ENCODE measurements at regions not wholly inside any gene's neighbourhood (a gene's known extent, or its start where the extent isn't known, plus 50 kb on each side); places are given as distances from the start of the nearest gene placed in this dataset.
"Not testable (repeated sequence)": the region's sequence is repeated elsewhere in the genome, so short reads cannot be mapped to it uniquely, and the experiment has no call there.

GRCh38 chr18:43735570-43735969 lies 458.3 kb upstream of the SYT4 start:
- ATAC-seq (no peak), DNase-seq (no peak)

GRCh38 chr18:43744960-43745745 lies 467.9 kb upstream of the SYT4 start:
- DNase-seq (no peak), ATAC-seq (no peak)

- ATAC-seq (no peak), DNase-seq (no peak)
These were observed 473.9 kb upstream of the SYT4 start for GRCh38 chr18:43751203-43751602.

DNA sequence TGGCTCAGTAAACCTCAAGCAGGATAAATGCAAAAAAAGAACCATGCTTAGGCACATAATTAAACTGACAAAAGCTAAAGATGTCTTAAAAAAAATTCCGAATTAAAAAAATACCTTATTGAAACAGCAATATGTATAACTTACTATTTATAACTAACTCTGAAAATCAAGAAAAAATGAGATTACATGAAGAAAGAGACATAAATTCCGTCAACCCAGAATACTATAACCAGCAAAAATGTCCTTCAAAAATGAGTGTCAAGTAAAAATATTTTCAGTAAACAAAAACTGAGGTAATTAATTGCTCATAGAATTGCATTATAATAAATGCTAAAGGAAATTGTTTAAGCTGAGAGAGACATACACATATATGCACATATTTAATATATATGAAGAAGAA lies 474.5 kb upstream of the SYT4 start:
- DNase-seq = no peak
- ATAC-seq = no peak

GRCh38 chr18:43757273-43757672 lies 480.0 kb upstream of the SYT4 start:
- no peak for ATAC-seq
- no peak for DNase-seq

DNA sequence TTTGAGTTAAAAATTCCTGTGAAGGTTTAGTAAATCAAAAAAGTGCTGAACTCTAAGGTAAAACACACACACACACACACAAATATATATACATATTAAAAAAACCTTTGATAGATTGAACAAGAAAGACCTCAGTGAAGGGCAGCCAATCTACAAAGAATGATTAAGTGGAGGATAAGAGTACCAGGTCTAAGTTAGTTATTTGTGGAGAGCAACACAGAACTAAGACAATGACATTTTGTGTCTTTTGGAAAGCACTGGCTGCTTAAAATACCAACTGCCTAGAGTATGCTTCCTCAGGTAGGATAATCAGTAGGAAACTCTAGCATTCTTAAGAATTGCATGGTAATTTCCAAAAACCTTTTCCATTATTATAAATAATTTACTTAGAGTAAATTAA lies 481.4 kb upstream of the SYT4 start:
- ATAC-seq (no peak), DNase-seq (no peak)

- ATAC-seq (no peak), DNase-seq (no peak)
These were observed 482.7 kb upstream of the SYT4 start for GRCh38 chr18:43760010-43760409.

- no peak for DNase-seq
- no peak for ATAC-seq
These were observed 495.6 kb upstream of the SYT4 start for GRCh38 chr18:43772907-43773306.

DNA sequence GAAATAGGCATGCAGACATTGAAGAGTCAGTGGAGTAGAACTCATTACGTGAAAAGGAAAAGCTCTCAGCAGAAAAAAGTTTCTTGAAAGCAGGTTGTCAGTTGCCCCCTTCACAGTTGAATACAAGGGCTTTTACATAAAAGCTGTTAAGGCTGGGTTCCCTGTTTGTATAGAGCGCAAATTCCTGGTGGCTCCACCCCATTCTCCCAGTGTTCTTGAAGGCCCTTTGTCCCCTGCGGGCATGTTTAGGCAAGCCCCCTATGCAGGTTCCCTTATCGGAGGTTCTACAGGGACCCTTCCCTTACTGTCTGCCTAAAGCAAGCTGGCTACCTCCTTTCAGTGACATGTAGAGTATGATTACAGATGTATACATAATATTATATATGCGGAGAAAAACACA lies 497.2 kb upstream of the SYT4 start:
- DNase-seq = no peak
- no peak for ATAC-seq

- no peak for ATAC-seq
These were observed 498.3 kb upstream of the SYT4 start for GRCh38 chr18:43775591-43775990.

DNA sequence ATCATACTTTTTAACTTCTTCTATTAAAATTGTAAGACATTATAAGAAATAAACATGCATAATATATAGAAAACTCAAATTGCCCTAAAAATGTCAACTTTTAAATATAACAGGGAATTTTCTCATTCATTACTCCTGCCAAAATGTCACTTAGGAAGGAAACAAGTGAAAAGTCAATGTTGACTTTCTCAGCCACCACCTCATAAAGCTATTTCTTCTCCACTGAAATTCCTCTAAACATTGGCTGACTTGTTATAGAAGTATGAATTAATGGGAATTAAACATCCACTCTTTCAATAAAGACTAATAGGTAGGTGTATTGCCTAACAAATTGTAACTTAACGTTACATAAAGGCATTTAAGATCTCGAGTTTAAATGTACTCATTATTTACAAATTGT lies 499.7 kb upstream of the SYT4 start:
- ATAC-seq = no peak
- no peak for DNase-seq

More at GRCh38 chr18:43775591-43775990, 498.3 kb upstream of the SYT4 start:
- no peak for DNase-seq

DNA sequence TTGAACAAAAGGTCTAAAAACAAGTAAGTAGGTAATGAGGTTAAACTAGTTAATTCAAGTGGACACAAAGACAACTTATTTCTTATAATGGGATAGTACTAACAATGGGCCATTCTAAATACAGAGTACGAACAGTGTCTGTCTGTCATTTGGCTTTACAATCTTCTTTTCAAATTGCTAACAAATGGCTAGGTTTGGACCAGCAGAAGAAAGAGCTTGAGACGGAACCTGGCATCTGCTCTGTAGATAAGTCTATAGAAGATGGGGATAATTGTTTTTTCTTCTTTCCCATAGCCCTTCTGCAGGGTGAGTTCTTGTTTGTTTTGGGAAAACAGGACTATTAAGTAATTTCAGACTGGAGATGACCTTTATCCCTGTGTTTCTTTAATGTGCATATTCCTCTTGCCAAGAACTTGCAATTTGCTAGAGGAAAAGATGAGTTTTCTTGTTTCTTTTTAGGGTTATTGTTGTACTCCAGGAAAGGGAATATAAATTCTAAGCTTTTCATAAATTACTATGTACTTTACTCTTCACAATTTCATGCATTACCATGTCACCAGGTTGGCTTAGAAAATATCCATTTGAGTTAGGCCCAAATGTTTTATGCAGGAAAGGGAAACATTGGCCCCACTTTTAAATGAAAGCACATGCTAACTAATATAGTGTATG lies 500.5 kb upstream of the SYT4 start:
- DNase-seq (no peak), ATAC-seq (no peak)

DNA sequence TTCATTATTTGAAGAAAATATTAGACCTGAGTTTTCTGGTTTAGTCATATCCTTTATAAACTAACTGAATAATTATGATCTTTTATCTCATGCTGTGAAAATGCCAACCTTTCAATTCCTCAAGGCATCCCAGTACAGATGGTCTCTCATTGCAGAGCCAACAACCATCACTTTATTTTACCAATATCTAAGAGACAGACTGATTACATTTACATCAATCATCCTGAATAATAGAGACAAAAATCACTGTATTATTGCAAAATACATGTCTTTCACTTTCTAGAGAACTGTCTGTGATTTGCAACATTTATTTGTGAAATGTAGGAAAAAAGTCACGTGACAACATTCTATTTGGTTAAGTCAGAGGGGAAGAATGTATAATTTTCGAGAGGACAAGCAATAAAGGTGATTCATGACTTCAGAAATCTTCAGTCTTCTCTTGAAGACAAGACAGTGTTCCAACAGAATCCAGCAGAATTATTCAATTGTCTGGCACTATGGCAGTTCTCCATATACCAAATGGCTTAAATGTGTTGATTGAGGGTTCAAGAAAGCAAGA lies 503.6 kb upstream of the SYT4 start:
- no peak for DNase-seq
- ATAC-seq = no peak

DNA sequence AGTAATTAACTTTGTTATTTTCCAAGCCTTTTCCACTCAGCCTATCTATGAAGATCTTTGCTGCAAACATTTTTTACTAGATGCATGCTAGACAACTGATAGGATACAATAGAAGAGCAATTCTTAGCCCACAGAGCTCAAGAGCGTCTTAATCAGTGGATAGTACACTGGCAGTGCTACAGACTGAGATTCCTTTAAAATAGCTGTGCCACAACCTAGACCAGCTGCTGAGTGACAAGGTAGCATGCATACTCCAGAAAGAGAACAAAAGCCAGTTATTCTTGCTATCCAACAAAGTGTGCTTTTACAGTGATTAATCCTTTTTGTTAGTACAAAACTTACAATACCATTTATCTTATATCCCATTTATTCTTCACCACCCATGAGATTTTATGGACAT lies 507.9 kb upstream of the SYT4 start:
- ATAC-seq (no peak), DNase-seq (no peak)

- DNase-seq (no peak), ATAC-seq (no peak)
These were observed 509.6 kb upstream of the SYT4 start for GRCh38 chr18:43786893-43787292.

DNA sequence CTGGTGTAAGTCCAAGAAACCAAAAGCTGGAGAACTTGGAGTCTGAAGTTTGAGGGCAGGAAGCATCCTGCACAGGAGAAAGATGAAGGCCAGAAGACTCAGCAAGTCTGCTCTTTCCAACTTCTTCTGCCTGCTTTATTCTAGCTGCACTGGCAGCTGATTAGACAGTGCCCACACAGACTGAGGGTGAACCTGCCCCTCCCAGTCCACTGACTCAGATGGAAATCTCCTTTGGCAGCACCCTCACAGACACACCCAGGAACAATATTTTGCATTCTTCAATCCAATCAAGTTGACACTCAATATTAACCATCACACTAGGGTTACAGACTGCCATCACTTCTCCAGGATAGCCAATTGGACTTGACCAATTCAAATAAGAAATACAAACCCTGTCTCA lies 510.4 kb upstream of the SYT4 start:
- not testable (repeated sequence) for DNase-seq, ATAC-seq

DNA sequence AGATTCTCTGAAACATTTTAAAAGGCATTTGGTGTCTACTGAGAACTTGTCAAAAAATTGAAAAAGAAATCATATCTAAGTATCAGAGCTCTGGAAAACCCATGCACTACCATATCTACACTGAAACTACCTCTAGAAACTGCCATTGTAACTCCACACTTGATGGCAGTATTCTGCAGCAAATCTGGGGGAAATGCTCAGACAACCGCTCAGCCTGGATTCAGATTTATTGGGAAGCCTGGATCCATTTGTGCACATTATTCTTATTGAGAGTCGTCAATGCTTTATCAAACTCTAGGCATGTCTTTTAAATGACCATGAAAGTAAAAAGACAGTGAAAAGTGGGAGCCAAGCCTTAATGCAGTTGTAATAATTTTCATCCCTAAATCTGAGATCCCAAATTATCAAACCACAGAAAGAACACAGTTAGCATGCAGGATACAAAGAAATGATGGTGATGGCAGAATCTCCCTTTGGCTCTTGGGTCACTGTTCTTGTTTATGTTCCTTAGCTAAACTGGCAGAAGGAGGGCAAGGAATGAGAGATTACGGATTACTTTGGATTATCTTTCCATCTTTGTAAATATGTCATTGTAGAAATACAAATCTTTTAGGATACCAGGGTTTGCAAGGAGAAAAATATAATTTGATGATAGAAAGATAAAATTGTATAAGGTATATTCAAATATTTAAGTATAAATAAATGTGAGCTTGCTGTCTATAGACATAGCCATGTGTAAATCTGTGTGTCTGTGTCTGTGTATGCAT lies 512.1 kb upstream of the SYT4 start:
- DNase-seq (no peak), ATAC-seq (no peak)

- ATAC-seq (no peak), DNase-seq (no peak)
These were observed 516.6 kb upstream of the SYT4 start for GRCh38 chr18:43793910-43794309.

DNA sequence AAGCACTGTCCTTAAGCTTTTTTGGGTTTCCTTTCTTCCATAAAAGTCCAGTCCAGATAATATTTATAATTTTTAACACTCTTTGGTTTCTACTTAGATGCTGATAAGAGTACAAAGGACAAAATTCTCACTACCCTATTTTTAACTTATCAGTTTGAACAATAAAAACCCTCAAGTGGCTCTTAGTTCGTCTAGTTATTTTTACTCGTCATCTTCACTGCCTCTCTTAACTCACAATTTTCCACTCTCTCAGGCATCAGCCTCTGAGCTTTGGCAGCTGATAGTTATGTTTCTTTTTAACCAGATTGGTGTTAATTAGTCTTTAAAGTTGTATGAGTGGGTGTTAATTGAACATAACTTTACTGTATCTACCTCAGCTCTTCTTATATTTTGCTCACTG lies 517.1 kb upstream of the SYT4 start:
- no peak for DNase-seq
- ATAC-seq = no peak

- no peak for ATAC-seq
- no peak for DNase-seq
These were observed 520.1 kb upstream of the SYT4 start for GRCh38 chr18:43797347-43797746.

- DNase-seq = no peak
- ATAC-seq = no peak
These were observed 523.3 kb upstream of the SYT4 start for GRCh38 chr18:43800584-43800983.

DNA sequence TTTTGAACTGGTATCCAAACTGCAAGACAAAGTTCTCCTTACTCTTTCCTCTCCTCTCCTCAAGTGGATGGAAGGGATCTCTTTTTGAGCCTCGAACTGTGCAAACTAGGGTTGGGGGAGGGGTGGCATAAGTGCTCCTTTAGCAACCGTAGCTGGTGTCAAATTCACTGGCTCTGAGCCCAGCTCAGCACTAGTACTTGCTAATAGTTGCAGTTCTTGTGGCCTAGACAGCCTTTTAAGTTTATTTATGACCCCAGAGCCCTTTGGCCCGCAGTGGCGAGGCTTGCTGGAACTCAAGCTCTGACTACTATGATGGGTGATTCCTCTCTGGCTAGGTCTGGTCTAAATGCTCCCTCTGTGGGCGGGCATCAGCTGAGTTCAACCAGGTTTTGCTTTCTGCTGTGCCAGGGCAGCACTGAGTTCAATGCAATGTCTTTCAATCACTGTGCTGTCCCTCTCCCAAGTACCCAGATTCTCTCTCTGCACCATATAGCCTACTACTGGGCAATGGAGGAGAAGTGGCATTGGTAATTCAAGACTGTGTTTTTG lies 528.4 kb upstream of the SYT4 start:
- ATAC-seq (no peak), DNase-seq (no peak)

DNA sequence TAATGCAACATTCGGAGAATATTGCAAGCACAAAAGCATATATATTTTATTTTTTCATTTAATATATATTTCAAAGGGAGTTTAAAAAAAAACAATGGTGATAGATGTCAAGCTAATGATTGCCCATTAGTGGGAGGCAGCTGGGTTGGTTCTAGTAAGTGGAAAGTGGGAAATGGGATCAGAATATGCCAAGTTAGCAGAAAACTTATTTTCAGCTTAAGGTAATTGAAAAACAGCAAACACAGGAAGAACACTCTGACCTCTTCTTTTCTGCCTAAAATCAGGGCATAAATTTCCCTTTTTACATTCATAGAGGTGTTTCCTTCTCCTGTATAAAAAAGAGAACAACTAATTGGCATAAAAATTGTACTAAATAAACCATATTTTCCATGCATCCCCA lies 535.3 kb upstream of the SYT4 start:
- no peak for DNase-seq
- no peak for ATAC-seq

All from stimulated activated naive CD8-positive, alpha-beta T cell treated with anti-CD3 and anti-CD28 coated beads, Interleukin-15, Interleukin-2, amounts not matched to agents 100 U/mL and 50 U/mL, for 24 hours (primary cell).